Neuronal stem cell (in vitro differentiated cells): ENCODE measurements at regions not wholly inside any gene's neighbourhood (a gene's known extent, or its start where the extent isn't known, plus 50 kb on each side); places are given as distances from the start of the nearest gene placed in this dataset.
"Not testable (repeated sequence)": the region's sequence is repeated elsewhere in the genome, so short reads cannot be mapped to it uniquely, and the experiment has no call there.

Source experiments
- DNase-seq: peaks from one replicate; pipeline ENCODE4 v3.0.0-alpha.2; 2013; ENCODE audit warnings: low spot score
- H2AFZ ChIP-seq: one replicate; pipeline ENCODE4 v1.6.1; 2013; ENCODE audit warnings: mild to moderate bottlenecking, low read length, inconsistent platforms
- H2AK5ac ChIP-seq: 2 replicates; pipeline ENCODE4 v1.6.1; 2013; ENCODE audit warnings: low read depth, mild to moderate bottlenecking, inconsistent platforms, low read length, moderate library complexity, mixed read lengths
- H2BK120ac ChIP-seq: 2 replicates; pipeline ENCODE4 v1.6.1; 2013; ENCODE audit warnings: low read depth, mild to moderate bottlenecking, inconsistent platforms, low read length, moderate library complexity, mixed read lengths
- H2BK12ac ChIP-seq: one replicate; pipeline ENCODE4 v1.6.1; 2013; ENCODE audit warnings: low read length, inconsistent platforms
- H2BK15ac ChIP-seq: 2 replicates; pipeline ENCODE4 v1.6.1; 2013; ENCODE audit warnings: mild to moderate bottlenecking, low read length, inconsistent platforms, mixed read lengths
- H2BK5ac ChIP-seq: one replicate; pipeline ENCODE4 v1.6.1; 2013; ENCODE audit warnings: inconsistent platforms, mild to moderate bottlenecking, low read length, moderate library complexity
- H3K14ac ChIP-seq: one replicate; pipeline ENCODE4 v1.6.1; 2013; ENCODE audit warnings: low read length, inconsistent platforms
- H3K18ac ChIP-seq: 2 replicates; pipeline ENCODE4 v1.6.1; 2013; ENCODE audit warnings: low read length, inconsistent platforms
- H3K23ac ChIP-seq: 2 replicates; pipeline ENCODE4 v1.6.1; 2013; ENCODE audit warnings: low read depth, mild to moderate bottlenecking, mixed read lengths, low read length, inconsistent platforms; ENCODE audit not compliant: poor library complexity
- H3K27ac ChIP-seq: replicated peaks from 3 replicates; pipeline ENCODE4 v1.5.1; 2013; ENCODE audit warnings: low read length, inconsistent platforms
- H3K27me3 ChIP-seq, 3 experiments: 2 replicates each; pipeline ENCODE4 v1.6.1; 2013; ENCODE audit warnings: low read length in 3 of 3, mild to moderate bottlenecking in 2 of 3, inconsistent platforms in 1 of 3, low read depth in 1 of 3, mixed read lengths in 1 of 3, moderate library complexity in 1 of 3; ENCODE audit not compliant: control insufficient read depth in 3 of 3, insufficient read depth in 3 of 3
- H3K36me3 ChIP-seq, 2 donors: replicated peaks in 1 of 2; 2 replicates each; pipeline ENCODE4 v1.6.1; 2013; ENCODE audit warnings: low read length in 2 of 2; ENCODE audit not compliant: control insufficient read depth in 2 of 2, insufficient read depth in 2 of 2
- H3K4ac ChIP-seq: 2 replicates; pipeline ENCODE4 v1.6.1; 2013; ENCODE audit warnings: inconsistent platforms, mild to moderate bottlenecking, low read length, moderate library complexity
- H3K4me1 ChIP-seq, 2 donors: 1 replicate in 1 of 2; 2 replicates in 1 of 2; pipeline ENCODE4 v1.6.1; 2013; ENCODE audit warnings: low read length in 2 of 2, low read depth in 1 of 2; ENCODE audit not compliant: control insufficient read depth in 2 of 2, insufficient read depth in 1 of 2
- H3K4me2 ChIP-seq: one replicate; pipeline ENCODE4 v1.6.1; 2013; ENCODE audit warnings: mild to moderate bottlenecking, low read length, inconsistent platforms; ENCODE audit not compliant: insufficient read depth, poor library complexity, severe bottlenecking
- H3K4me3 ChIP-seq, 2 donors: 2 replicates each; pipeline ENCODE4 v1.5.1; 2013; ENCODE audit warnings: low read length in 2 of 2, mild to moderate bottlenecking in 2 of 2, inconsistent platforms in 1 of 2, moderate library complexity in 1 of 2
- H3K79me1 ChIP-seq: one replicate; pipeline ENCODE4 v1.6.1; 2013; ENCODE audit warnings: low read depth, mild to moderate bottlenecking, inconsistent platforms, low read length, moderate library complexity
- H3K9ac ChIP-seq: one replicate; pipeline ENCODE4 v1.6.1; 2013; ENCODE audit warnings: mild to moderate bottlenecking, low read depth, low read length, inconsistent platforms; ENCODE audit not compliant: poor library complexity
- H3K9me3 ChIP-seq, 2 donors: replicated peaks in 1 of 2; 2 replicates each; pipeline versions ENCODE3 to v1.6.1; 2013; ENCODE audit warnings: low read length in 2 of 2, mild to moderate bottlenecking in 2 of 2, inconsistent platforms in 1 of 2, low read depth in 1 of 2, mixed read lengths in 1 of 2, moderate library complexity in 1 of 2; ENCODE audit not compliant: control insufficient read depth in 2 of 2, insufficient read depth in 1 of 2
- H4K8ac ChIP-seq: one replicate; pipeline ENCODE4 v1.6.1; 2013; ENCODE audit warnings: low read depth, mild to moderate bottlenecking, inconsistent platforms, low read length, moderate library complexity
- H4K91ac ChIP-seq: one replicate; pipeline ENCODE4 v1.6.1; 2013; ENCODE audit warnings: low read length, low read depth, mild to moderate bottlenecking, inconsistent platforms; ENCODE audit not compliant: poor library complexity
- WGBS, 2 donors: extraction: QIAGEN DNeasy Blood & Tissue Kit; methylation state at CpG; one replicate each; pipeline ENCODE4 v1.1.7; 2013; ENCODE audit warnings: missing lambda C conversion rate in 2 of 2, mixed read lengths in 1 of 2; ENCODE audit not compliant: insufficient read length in 2 of 2, insufficient replicate concordance in 1 of 2; ENCODE audit errors: extremely low coverage in 2 of 2; 5-methylcytosine and 5-hydroxymethylcytosine counted together

- not testable (repeated sequence) for H3K27ac ChIP-seq, H3K4me1 ChIP-seq, H3K9ac ChIP-seq, H3K4me2 ChIP-seq, H4K91ac ChIP-seq, H4K8ac ChIP-seq, H2BK120ac ChIP-seq, H2AK5ac ChIP-seq, H3K9me3 ChIP-seq, H2BK15ac ChIP-seq, H2AFZ ChIP-seq, H3K79me1 ChIP-seq, DNase-seq, H3K36me3 ChIP-seq, H2BK5ac ChIP-seq, H3K27me3 ChIP-seq, H2BK12ac ChIP-seq, H3K14ac ChIP-seq, H3K18ac ChIP-seq, H3K23ac ChIP-seq, H3K4me3 ChIP-seq, H3K4ac ChIP-seq
- WGBS, 2 donors: no CpG with 5 or more reads among the region's 23 CpGs
Observed at GRCh38 chr12:89867611-89868010, 159.0 kb upstream of the ATP2B1 start.

- no peak overlapping the region for H3K4me3 ChIP-seq
- no peak overlapping the region for H3K23ac ChIP-seq
- H3K4ac ChIP-seq: no peak overlapping the region
- no peaks in the 10 kb centered on the region for H3K27me3 ChIP-seq
- no peak overlapping the region for H4K91ac ChIP-seq
- WGBS, 2 donors: no CpG with 5 or more reads among the region's 1 CpG
- H2BK120ac ChIP-seq: no peak overlapping the region
- DNase-seq: no peak
- H3K18ac ChIP-seq: no peak overlapping the region
- no peak overlapping the region for H3K4me2 ChIP-seq
- no peak overlapping the region for H3K27ac ChIP-seq
- no peak overlapping the region for H2BK5ac ChIP-seq
- no peak overlapping the region for H3K14ac ChIP-seq
- H2BK12ac ChIP-seq: no peak overlapping the region
- no peak overlapping the region for H2BK15ac ChIP-seq
- no peak overlapping the region for H3K9ac ChIP-seq
- H2AFZ ChIP-seq: no peak overlapping the region
- no peaks in the 10 kb centered on the region for H3K79me1 ChIP-seq
- peaks cover 9 to 11% of the 10 kb centered on the region in 2 donors for H3K4me1 ChIP-seq
- H3K9me3 ChIP-seq: no peaks in the 10 kb centered on the region
- no peak overlapping the region for H4K8ac ChIP-seq
- H2AK5ac ChIP-seq: no peak overlapping the region
- no peaks in the 10 kb centered on the region for H3K36me3 ChIP-seq
Observed at GRCh38 chr12:89864411-89864810, 155.8 kb upstream of the ATP2B1 start.

GRCh38 chr12:89863968-89864367 lies 155.3 kb upstream of the ATP2B1 start:
- H3K4ac ChIP-seq: no peak overlapping the region
- no peak for DNase-seq
- no peak overlapping the region for H2BK15ac ChIP-seq
- H3K9ac ChIP-seq: no peak overlapping the region
- no peaks in the 10 kb centered on the region for H3K27me3 ChIP-seq
- H3K79me1 ChIP-seq: no peaks in the 10 kb centered on the region
- H2BK12ac ChIP-seq: no peak overlapping the region
- no peak overlapping the region for H3K4me3 ChIP-seq
- H2AK5ac ChIP-seq: no peak overlapping the region
- H3K23ac ChIP-seq: no peak overlapping the region
- H2BK5ac ChIP-seq: no peak overlapping the region
- no peaks in the 10 kb centered on the region for H3K36me3 ChIP-seq
- no peak overlapping the region for H4K8ac ChIP-seq
- H2BK120ac ChIP-seq: no peak overlapping the region
- H3K18ac ChIP-seq: no peak overlapping the region
- H3K14ac ChIP-seq: no peak overlapping the region
- no peak overlapping the region for H3K27ac ChIP-seq
- H3K4me2 ChIP-seq: no peak overlapping the region
- H2AFZ ChIP-seq: peak overlapping the region; percentile 67
- H3K4me1 ChIP-seq: peaks cover 9 to 11% of the 10 kb centered on the region in 2 donors
- no peaks in the 10 kb centered on the region for H3K9me3 ChIP-seq
- H4K91ac ChIP-seq: no peak overlapping the region

- Histone ChIP-seq H2BK12ac (no peak overlapping the region), H3K23ac (no peak overlapping the region), H3K79me1 (no peaks in the 10 kb centered on the region), H3K4me3 (no peak overlapping the region), H2AFZ (peak overlapping the region; percentile 68), H3K27me3 (no peaks in the 10 kb centered on the region), H2AK5ac (no peak overlapping the region), H3K4ac (no peak overlapping the region), H3K9me3 (no peaks in the 10 kb centered on the region), H2BK5ac (no peak overlapping the region), H3K14ac (no peak overlapping the region), H3K27ac (no peak overlapping the region), H3K18ac (no peak overlapping the region), H4K8ac (peak overlapping the region; percentile 5), H2BK15ac (no peak overlapping the region), H2BK120ac (no peak overlapping the region), H3K36me3 (no peaks in the 10 kb centered on the region), H3K4me1 (peaks cover 9 to 13% of the 10 kb centered on the region in 2 donors), H4K91ac (no peak overlapping the region), H3K9ac (no peak overlapping the region), H3K4me2 (no peak overlapping the region)
- DNase-seq: no peak
- WGBS, 2 donors: no CpG with 5 or more reads among the region's 7 CpGs
Observed at GRCh38 chr12:89863493-89863938, 154.9 kb upstream of the ATP2B1 start.
